Right lobe of liver (tissue), 4 donors: ENCODE measurements at regions not wholly inside any gene's neighbourhood (a gene's known extent, or its start where the extent isn't known, plus 50 kb on each side); places are given as distances from the start of the nearest gene placed in this dataset.

Experiments used
- CTCF ChIP-seq, 4 donors: fragments of 200-600 bp in 3 of 4; fragments of 450-650 bp in 1 of 4; IDR thresholded peaks; one replicate each; pipeline versions ENCODE4 v1.5.1 to v1.8.0; 2016 to 2022; ENCODE audit warnings: antibody characterized with exemption in 4 of 4, mild to moderate bottlenecking in 2 of 4
- POLR2A ChIP-seq: fragments of 450-650 bp; IDR thresholded peaks from one replicate; pipeline ENCODE4 v1.6.1; 2017; ENCODE audit warnings: antibody characterized with exemption, mild to moderate bottlenecking
- donor health status: DM: no; HTN: no; CAD: no.
- donor health status: DM: no; HTN: no; CAD: no.
- donor health status: DM: no; HTN: yes; CAD: no.

GRCh38 chr5:68548959-68549676 is 333.6 kb downstream of the PIK3R1 start:
- TF ChIP-seq CTCF (IDR thresholded peaks at IDR 0.05) (no peak), POLR2A (no peak)
